GM19452 (cell line): ENCODE measurements at regions not wholly inside any gene's neighbourhood (a gene's known extent, or its start where the extent isn't known, plus 50 kb on each side); places are given as distances from the start of the nearest gene placed in this dataset.
"Not testable (repeated sequence)": the region's sequence is repeated elsewhere in the genome, so short reads cannot be mapped to it uniquely, and the experiment has no call there.

Experiments
- ATAC-seq: cut with Tn5 transposase; IDR thresholded peaks from one replicate; pipeline ENCODE4 v1.9.1; 2021; ENCODE audit not compliant: unreplicated experiment

- ATAC-seq = no peak
Observed at GRCh38 chr2:21331625-21332370, 208.0 kb downstream of the TDRD15 start.

- ATAC-seq = no peak
Observed at GRCh38 chr2:21332993-21333625, 209.3 kb downstream of the TDRD15 start.

- no peak for ATAC-seq
Observed at GRCh38 chr2:21333684-21334083, 209.9 kb downstream of the TDRD15 start.

GRCh38 chr2:21346984-21347383, 223.2 kb downstream of the TDRD15 start:
- ATAC-seq = no peak

- ATAC-seq = no peak
Observed at GRCh38 chr2:21353879-21354679, 230.3 kb downstream of the TDRD15 start.

GRCh38 chr2:21356086-21356856, 232.5 kb downstream of the TDRD15 start:
- ATAC-seq = no peak

GRCh38 chr2:21356857-21357255, 233.1 kb downstream of the TDRD15 start:
- no peak for ATAC-seq

GRCh38 chr2:21358976-21359375, 235.2 kb downstream of the TDRD15 start:
- no peak for ATAC-seq

GRCh38 chr2:21361384-21361783, 237.6 kb downstream of the TDRD15 start:
- ATAC-seq = no peak

- ATAC-seq = no peak
Observed at GRCh38 chr2:21361957-21362486, 238.3 kb downstream of the TDRD15 start.

- no peak for ATAC-seq
Observed at GRCh38 chr2:21363364-21363763, 239.6 kb downstream of the TDRD15 start.

- no peak for ATAC-seq
Observed at GRCh38 chr2:21367421-21367820, 243.7 kb downstream of the TDRD15 start.

GRCh38 chr2:21369787-21370186, 246.0 kb downstream of the TDRD15 start:
- no peak for ATAC-seq

GRCh38 chr2:21371499-21372003, 247.8 kb downstream of the TDRD15 start:
- ATAC-seq = no peak

GRCh38 chr2:21372654-21373053, 248.9 kb downstream of the TDRD15 start:
- no peak for ATAC-seq

GRCh38 chr2:21376864-21377263, 253.1 kb downstream of the TDRD15 start:
- no peak for ATAC-seq

- no peak for ATAC-seq
Observed at GRCh38 chr2:21379140-21379539, 255.4 kb downstream of the TDRD15 start.

- not testable (repeated sequence) for ATAC-seq
Observed at GRCh38 chr2:21379668-21380067, 255.9 kb downstream of the TDRD15 start.

GRCh38 chr2:21381421-21381820, 257.7 kb downstream of the TDRD15 start:
- no peak for ATAC-seq

GRCh38 chr2:21382701-21383520, 259.1 kb downstream of the TDRD15 start:
- no peak for ATAC-seq
